NCI-H2107 treated with DMSO at 0.1 percent for 48 hours (cell line): ENCODE measurements at regions not wholly inside any gene's neighbourhood (a gene's known extent, or its start where the extent isn't known, plus 50 kb on each side); places are given as distances from the start of the nearest gene placed in this dataset.

ENCODE experiments used
- DNase-seq: peaks from one replicate; lab custom pipeline; 2025; ENCODE audit not compliant: unreplicated experiment; lab: John Stamatoyannopoulos, UW

GRCh38 chr14:62632771-62633170 lies 412.5 kb downstream of the KCNH5 start:
- no peak for DNase-seq

GRCh38 chr14:62645649-62646048 lies 399.6 kb downstream of the KCNH5 start:
- no peak for DNase-seq
